ENCODE measurements at regions not wholly inside any gene's neighbourhood (a gene's known extent, or its start where the extent isn't known, plus 50 kb on each side); places are given as distances from the start of the nearest gene placed in this dataset.
A peak's percentile ranks its signal among the peaks of the same experiment; 100 is the strongest.

- H3K79me2 ChIP-seq (replicated peaks; ENCODE audit: insufficient read depth): peaks cover 36% of the 10 kb centered on the region
Measured at GRCh38 chr6:138610816-138611215, 111.5 kb upstream of the NHSL1 start.

More at GRCh38 chr6:138610816-138611215, 111.5 kb upstream of the NHSL1 start:
- no peaks in the 10 kb centered on the region for H3F3A ChIP-seq (replicated peaks; ENCODE audit: low read depth)
- H3K9me2 ChIP-seq (ENCODE audit: insufficient read depth): no peaks in the 10 kb centered on the region
- 0 out of 2 replicates have a peak overlapping the region, but pooled peaks have one; percentile 57 for H3K27ac Mint-ChIP-seq
- H3K4me2 ChIP-seq: no peak overlapping the region
- ATAC-seq (no peak), DNase-seq (ENCODE audit: low spot score) (no peak)
- no peaks in the 10 kb centered on the region for H4K20me1 ChIP-seq (replicated peaks; ENCODE audit: insufficient read depth)
- peaks cover 16% of the 10 kb centered on the region for H3K4me1 Mint-ChIP-seq
- no peaks in the 10 kb centered on the region for H3K27me3 ChIP-seq (ENCODE audit: insufficient read depth)
- peaks cover 10% of the 10 kb centered on the region; the same call in 2 of the 3 replicates for H3K36me3 Mint-ChIP-seq (ENCODE audit: low read depth)
- peaks cover 15% of the 10 kb centered on the region for H3K27me3 Mint-ChIP-seq (ENCODE audit: insufficient read depth, low read depth, poor library complexity)
- no peak overlapping the region for H3K4me3 ChIP-seq
- H3K4me3 Mint-ChIP-seq: no peak overlapping the region
- no peaks in the 10 kb centered on the region; the same call in 1 of the 2 replicates for H3K36me3 ChIP-seq (ENCODE audit: insufficient read depth)
- no peak overlapping the region for H2AFZ ChIP-seq
- no peak overlapping the region for H3K27ac ChIP-seq (ENCODE audit: low read depth)
- peaks cover 9% of the 10 kb centered on the region; the same call in 2 of the 3 replicates for H3K9me3 Mint-ChIP-seq
- no peaks in the 10 kb centered on the region; the same call in 1 of the 2 replicates for H3K4me1 ChIP-seq (ENCODE audit: insufficient read depth)
- TF ChIP-seq, protein P1, sequence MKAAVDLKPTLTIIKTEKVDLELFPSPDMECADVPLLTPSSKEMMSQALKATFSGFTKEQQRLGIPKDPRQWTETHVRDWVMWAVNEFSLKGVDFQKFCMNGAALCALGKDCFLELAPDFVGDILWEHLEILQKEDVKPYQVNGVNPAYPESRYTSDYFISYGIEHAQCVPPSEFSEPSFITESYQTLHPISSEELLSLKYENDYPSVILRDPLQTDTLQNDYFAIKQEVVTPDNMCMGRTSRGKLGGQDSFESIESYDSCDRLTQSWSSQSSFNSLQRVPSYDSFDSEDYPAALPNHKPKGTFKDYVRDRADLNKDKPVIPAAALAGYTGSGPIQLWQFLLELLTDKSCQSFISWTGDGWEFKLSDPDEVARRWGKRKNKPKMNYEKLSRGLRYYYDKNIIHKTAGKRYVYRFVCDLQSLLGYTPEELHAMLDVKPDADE (IDR thresholded peaks at IDR 0.05): no peak
- TF ChIP-seq, protein P2, sequence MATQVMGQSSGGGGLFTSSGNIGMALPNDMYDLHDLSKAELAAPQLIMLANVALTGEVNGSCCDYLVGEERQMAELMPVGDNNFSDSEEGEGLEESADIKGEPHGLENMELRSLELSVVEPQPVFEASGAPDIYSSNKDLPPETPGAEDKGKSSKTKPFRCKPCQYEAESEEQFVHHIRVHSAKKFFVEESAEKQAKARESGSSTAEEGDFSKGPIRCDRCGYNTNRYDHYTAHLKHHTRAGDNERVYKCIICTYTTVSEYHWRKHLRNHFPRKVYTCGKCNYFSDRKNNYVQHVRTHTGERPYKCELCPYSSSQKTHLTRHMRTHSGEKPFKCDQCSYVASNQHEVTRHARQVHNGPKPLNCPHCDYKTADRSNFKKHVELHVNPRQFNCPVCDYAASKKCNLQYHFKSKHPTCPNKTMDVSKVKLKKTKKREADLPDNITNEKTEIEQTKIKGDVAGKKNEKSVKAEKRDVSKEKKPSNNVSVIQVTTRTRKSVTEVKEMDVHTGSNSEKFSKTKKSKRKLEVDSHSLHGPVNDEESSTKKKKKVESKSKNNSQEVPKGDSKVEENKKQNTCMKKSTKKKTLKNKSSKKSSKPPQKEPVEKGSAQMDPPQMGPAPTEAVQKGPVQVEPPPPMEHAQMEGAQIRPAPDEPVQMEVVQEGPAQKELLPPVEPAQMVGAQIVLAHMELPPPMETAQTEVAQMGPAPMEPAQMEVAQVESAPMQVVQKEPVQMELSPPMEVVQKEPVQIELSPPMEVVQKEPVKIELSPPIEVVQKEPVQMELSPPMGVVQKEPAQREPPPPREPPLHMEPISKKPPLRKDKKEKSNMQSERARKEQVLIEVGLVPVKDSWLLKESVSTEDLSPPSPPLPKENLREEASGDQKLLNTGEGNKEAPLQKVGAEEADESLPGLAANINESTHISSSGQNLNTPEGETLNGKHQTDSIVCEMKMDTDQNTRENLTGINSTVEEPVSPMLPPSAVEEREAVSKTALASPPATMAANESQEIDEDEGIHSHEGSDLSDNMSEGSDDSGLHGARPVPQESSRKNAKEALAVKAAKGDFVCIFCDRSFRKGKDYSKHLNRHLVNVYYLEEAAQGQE (IDR thresholded peaks at IDR 0.05; ENCODE audit: unreplicated experiment): no peak
- no peak for TF ChIP-seq ZNF462 (CRISPR knock-in tag; IDR thresholded peaks at IDR 0.05)
- TF ChIP-seq ZNF331 (CRISPR knock-in tag; IDR thresholded peaks at IDR 0.05; ENCODE audit: low read depth): no peak
- TF ChIP-seq CREB1 (CRISPR knock-in tag; IDR thresholded peaks at IDR 0.05; ENCODE audit: low read depth): no peak
- no peak for TF ChIP-seq EZH2phosphoT487 (IDR thresholded peaks at IDR 0.05; ENCODE audit: unreplicated experiment)
- no peak for TF ChIP-seq STAT1 (IDR thresholded peaks at IDR 0.05; ENCODE audit: unreplicated experiment)
- TF ChIP-seq ZNF114 (CRISPR knock-in tag; IDR thresholded peaks at IDR 0.05): no peak
- TF ChIP-seq, protein P3, sequence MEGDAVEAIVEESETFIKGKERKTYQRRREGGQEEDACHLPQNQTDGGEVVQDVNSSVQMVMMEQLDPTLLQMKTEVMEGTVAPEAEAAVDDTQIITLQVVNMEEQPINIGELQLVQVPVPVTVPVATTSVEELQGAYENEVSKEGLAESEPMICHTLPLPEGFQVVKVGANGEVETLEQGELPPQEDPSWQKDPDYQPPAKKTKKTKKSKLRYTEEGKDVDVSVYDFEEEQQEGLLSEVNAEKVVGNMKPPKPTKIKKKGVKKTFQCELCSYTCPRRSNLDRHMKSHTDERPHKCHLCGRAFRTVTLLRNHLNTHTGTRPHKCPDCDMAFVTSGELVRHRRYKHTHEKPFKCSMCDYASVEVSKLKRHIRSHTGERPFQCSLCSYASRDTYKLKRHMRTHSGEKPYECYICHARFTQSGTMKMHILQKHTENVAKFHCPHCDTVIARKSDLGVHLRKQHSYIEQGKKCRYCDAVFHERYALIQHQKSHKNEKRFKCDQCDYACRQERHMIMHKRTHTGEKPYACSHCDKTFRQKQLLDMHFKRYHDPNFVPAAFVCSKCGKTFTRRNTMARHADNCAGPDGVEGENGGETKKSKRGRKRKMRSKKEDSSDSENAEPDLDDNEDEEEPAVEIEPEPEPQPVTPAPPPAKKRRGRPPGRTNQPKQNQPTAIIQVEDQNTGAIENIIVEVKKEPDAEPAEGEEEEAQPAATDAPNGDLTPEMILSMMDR (conservative IDR thresholded peaks at IDR 0.05; ENCODE audit: low read depth in 2 of 2): no peak
- no peak for TF ChIP-seq JUNB (IDR thresholded peaks at IDR 0.05; ENCODE audit: unreplicated experiment)
- no peak for TF ChIP-seq EZH2 (IDR thresholded peaks at IDR 0.05; ENCODE audit: low read depth, unreplicated experiment)
- TF ChIP-seq NANOG (IDR thresholded peaks at IDR 0.05; ENCODE audit: borderline replicate concordance): no peak
- TF ChIP-seq POLR2AphosphoS5 (IDR thresholded peaks at IDR 0.05; ENCODE audit: low read depth): no peak

Data from GM23338 (cell line).